Lung microvascular endothelial cell (primary cell): ENCODE measurements at regions not wholly inside any gene's neighbourhood (a gene's known extent, or its start where the extent isn't known, plus 50 kb on each side); places are given as distances from the start of the nearest gene placed in this dataset.

Source experiments
- DNase-seq, 2 donors: peaks; one replicate each; pipeline versions ENCODE4 v3.0.0 to v3.0.0-alpha.2; 2010; ENCODE audit warnings: low read depth in 2 of 2

DNA sequence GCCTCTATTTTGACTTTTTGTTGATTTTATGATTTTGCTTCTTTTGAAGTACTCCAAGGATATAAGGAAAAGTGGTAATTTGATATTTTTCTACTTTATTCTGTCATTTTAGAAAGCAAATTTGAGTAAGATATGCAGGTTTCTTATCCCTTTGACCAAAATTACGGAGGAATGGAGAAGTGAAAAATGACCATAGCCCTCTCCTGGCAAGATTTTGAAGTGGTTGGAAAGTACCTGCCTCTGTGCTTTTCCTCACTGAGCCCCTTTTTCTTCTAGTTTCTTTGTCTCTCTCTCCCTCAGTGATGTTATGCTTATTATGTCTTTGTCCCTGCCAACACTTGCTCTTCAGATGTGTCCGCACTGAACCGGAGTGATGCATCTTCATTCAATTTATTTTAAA is 898.1 kb downstream of the EPHA4 start:
- DNase-seq: no peak

DNA sequence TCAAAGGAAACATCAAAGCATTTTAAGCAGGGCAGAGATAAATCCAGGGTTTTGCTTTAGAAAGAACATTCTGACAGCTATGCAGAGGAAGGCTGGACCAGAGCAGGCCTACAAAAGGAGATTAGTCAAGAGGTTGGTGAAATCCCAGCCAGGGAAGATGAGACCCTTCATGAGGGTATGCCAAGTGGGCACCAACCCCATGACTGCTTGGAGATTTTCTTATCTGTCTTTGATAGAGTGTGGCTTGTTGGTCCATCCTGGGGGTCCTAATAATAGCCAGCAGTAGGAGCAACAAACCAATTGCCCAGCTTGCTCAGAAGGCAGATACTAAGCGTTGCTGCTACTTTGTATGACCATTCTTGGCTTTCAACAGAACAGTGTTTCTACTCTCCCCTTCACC is 895.4 kb downstream of the EPHA4 start:
- no peak for DNase-seq

DNA sequence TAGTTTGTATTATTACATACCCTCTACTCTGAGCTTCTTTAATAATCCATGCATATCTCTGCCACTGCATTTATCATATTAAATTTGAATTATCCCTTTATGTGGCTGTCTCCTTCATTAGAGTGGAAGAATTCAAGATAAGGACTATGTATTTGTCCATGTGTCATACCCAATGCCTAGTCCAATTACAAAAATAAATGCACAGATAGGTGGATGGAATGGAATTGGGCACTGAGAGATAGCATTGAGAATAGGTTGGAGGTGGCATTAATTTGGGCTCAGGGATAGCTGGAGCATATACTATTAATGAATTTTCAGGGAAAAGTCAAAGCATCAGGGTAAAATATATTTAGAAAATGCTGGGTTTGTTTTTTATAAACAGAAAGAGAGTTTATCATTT is 893.2 kb downstream of the EPHA4 start:
- DNase-seq: no peak

DNA sequence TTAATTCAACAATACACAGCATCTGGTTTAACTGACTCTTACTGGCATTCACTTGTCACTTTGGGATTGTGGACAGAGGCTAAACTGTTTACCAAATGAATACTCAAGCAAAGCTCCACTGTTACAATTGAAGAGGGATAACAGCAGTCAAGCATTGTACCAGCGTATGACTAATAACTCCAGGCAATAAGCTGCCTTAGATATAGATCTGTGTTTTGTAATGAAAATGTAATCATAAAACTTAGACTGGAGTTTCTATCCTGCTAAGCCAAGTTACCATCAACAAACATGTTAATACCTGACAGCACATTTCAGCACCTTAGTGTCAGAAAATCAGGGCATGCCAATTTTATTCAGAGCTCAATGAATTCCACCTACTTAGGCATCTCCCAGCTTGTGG is 889.5 kb downstream of the EPHA4 start:
- DNase-seq: no peak

GRCh38 chr2:220684099-220684498 is 888.0 kb downstream of the EPHA4 start:
- DNase-seq: no peak

- DNase-seq: peak; percentile 53 to 58
These were observed 884.8 kb downstream of the EPHA4 start for GRCh38 chr2:220687231-220687843.

GRCh38 chr2:220695397-220696279 is 876.5 kb downstream of the EPHA4 start:
- no peak for DNase-seq

DNA sequence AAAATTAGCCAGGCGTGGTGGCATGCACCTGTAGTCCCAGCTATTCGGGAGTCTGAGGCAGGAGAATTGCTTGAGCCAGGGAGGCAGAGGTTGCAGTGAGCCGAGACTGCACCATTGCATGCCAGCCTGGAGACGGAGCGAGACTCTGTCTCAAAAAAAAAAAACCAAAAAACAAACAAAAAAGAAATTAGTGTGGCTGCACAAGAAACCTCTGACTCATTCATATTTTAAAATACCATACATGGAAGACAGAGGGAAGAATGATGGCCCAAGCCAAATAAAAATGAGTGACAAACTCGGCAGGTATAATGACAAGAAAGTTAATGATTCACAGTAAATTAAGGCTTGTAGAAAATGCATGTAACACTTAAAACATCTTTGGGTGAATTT is 875.8 kb downstream of the EPHA4 start:
- no peak for DNase-seq

- no peak for DNase-seq
These were observed 875.1 kb downstream of the EPHA4 start for GRCh38 chr2:220697011-220697410.

DNA sequence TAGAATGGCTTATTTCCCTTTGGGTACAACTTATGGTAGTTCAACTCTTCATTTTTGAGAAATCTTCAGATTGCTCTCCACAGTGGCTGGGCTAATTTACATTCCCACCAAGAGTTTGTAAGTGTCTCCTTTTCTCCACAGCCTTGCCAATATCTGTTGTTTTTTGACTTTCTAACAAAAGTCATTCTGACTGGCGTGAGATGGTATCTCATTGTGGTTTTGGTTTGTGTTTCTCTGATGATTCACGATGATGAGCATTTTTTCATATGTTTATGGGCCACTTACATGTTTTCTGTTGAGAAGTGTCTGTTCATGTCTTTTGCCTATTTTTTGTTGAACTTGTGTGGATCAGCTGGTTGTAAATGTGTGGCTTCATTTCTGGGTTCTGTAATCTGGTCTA is 871.0 kb downstream of the EPHA4 start:
- DNase-seq: no peak

DNA sequence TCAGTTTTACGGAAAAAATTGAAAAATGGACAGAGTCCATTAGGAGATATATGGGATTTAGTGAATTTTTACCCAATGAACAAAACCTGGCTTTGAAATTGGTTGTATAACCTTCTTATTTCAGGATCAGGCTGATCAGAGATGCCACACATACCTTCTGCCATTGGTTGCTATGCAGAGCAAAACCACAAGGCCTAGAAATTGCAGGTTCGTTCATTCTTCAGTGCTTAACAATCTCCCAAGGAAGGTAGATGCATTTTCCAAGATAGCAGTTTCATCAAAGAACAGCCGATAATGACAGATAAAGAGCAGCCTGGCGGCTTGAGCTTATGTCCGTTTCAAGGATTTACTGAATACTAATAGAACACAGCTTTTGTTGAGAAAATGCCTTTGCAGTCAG is 868.8 kb downstream of the EPHA4 start:
- no peak for DNase-seq

DNA sequence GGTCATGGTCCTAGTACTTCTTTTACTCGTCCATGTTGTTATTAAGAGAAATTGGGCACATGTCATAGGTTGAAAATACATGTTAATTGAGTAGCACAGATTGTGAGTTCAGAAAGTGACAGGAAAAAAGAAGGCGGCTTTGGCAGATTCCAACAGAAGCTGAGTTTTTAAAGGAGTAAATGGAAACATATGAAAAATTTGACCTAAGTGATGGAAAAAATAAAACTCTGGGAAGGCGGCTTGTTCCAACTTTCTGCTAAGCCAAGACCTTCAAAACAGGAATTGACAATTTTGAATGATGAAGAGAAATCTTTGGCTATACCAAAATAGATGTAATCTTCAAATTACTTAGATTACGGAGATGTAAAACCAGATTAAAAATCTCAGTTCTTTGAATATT is 868.0 kb downstream of the EPHA4 start:
- DNase-seq: no peak

DNA sequence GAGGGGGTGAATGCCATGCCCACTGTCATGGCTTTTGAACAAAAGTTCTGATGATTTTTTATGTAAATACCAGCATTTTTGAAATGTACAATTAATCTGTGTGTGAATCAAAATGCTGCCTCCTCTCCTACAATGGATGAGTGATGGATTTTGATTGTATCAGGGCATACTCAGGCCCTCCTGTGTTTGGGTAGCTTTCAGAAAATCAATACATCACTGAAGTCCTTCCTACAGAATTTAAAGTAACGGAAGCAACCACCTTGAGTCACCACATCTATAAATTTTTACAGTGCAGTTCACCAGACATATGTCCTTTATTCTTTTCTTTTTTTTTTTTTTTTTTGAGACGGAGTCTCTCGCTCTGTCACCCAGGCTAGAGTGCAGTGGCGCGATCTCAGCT is 867.3 kb downstream of the EPHA4 start:
- no peak for DNase-seq

DNA sequence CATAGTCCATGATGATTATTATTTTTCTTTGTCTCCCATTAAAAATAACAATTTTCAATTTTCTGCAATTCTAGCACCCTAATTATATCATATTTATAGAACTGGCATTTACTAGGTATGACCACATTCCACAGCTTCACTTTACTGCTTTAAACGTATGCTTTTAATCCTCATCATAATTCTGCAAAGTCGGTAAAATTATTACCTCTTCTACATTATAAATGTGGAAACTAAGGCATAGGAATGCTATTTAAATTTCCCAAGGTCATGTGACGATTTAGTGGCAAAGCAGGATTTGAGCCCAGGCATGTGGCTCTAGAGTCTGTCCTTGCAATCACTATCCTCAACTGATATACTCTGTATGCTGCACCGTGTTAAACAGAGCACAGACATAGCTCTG is 866.4 kb downstream of the EPHA4 start:
- DNase-seq: no peak

DNA sequence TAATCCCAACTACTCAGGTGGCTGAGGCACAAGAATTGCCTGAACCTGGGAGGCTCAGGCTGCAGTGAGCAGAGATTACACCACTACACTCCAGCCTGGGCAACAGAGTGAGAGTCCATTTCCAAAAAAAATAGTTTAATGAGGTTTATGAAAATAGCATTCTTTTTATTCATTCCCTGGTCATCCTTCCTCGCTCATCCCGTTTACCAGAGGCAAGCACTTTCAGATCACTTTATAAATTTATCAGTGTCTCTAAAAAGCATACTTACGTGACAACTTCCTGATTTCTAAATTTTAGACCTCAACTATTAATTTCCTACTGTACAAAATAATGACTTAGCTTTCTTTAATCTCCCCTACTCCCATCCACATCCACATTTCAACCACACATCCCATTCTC is 864.8 kb downstream of the EPHA4 start:
- DNase-seq: no peak

DNA sequence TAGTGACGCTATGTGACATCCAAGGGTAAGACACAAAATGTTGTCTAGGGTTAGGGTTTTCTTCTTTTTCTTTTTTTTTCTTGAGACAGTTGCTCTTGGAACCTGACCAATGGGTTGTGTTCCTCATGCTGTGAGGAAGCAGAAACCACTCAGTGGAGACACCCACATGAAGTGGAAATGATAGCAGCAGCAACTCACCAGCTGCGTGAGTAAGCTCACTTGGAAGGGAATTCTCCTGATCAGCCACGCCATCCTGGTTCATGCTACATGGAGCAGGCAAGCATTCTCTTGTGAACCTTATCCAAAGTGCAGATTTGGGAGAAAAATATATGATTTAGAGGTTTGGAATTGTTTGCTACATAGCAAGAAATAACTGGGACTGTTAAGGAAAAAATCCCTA is 863.7 kb downstream of the EPHA4 start:
- DNase-seq: no peak

DNA sequence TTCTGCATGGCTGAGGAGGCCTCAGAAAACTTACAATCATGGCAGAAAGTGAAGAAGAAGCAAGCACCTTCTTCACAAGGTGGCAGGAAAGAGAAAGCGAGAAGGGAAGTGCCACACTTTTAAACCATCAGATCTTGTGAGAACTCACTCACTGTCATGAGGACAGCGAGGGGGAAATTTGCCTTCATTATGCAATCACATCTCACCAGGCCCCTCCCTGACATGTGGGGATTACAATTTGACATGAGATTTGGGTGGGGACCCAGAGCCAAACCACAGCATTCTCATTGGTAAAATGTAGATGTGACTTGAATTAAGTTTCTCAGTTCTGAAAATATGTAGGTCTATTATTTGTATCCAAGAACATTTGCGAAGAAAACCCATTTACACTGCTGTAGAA is 854.8 kb downstream of the EPHA4 start:
- DNase-seq: no peak

- DNase-seq: no peak
These were observed 835.3 kb downstream of the EPHA4 start for GRCh38 chr2:220736778-220737177.

- no peak for DNase-seq
These were observed 828.9 kb downstream of the EPHA4 start for GRCh38 chr2:220743203-220743602.

DNA sequence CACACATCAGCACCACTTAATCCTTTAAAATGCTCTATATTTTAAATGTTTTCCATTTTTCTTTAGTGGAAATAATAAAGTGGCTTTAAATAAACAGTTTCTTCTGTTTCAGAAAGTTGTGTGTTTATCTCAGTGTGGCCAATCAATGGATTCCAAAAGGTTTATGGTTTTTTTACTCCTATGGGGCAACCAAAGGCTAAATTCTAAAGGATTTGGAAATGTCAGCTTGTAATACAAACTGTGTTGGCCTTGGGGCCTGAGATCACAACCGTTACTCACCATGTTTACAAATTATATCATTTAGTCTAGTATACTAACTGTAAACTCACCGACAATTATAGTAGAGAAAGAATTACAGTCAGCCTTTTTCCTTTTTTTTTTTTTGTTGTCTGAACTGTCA is 827.2 kb downstream of the EPHA4 start:
- no peak for DNase-seq

DNA sequence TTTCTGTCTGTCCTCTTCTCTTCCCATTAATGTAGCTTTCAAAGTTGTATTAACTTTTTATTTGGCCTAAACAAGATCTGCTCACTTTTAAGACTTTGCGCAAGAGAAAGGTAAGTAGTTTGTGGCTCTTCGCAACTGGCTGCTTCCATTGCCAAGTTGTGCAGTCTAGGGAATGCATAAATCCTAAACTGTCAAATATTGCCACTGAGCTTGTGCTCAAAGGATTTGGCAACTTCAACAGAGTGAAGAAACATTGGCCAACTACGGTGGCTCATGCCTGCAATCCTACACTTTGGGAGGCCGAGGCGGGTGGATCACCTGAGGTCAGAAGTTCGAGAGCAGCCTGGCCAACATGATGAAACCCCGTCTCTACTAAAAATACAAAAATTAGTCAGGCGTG is 826.4 kb downstream of the EPHA4 start:
- DNase-seq: no peak

GRCh38 chr2:220747736-220748135 is 824.4 kb downstream of the EPHA4 start:
- no peak for DNase-seq

DNA sequence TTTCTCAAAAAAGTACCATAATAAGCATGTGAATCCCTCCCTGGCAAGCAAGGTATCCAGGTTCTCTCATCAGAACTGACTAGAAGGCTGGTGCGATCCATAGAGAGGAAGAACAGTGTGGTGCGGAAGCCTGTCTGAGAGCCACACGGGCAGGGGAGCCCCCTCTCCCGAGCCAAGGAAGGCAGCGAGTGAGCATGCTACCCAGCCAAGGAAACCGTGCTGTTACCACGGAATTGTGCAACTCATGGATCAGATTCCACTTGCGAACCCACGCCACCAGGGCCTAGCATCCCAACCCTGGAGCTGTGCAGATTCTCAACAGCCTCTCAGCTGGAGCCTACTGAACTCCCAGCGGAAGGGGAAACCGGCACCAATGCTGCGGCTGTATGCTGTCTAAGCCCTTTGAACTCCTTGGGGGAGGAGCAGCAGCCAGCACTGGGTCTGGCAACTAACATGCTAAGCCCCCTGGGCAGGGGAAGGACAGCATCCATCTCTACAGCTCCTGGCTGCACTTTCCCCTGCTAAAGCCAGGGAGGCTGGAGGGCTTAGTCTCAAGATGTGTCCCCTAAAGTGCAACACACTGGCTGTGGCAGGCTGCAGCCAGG is 823.1 kb downstream of the EPHA4 start:
- no peak for DNase-seq
